Body of pancreas (tissue), 4 donors: ENCODE measurements at regions not wholly inside any gene's neighbourhood (a gene's known extent, or its start where the extent isn't known, plus 50 kb on each side); places are given as distances from the start of the nearest gene placed in this dataset.

ENCODE experiments used
- POLR2A ChIP-seq, 3 donors: fragments of 450-650 bp; IDR thresholded peaks; one replicate each; pipeline ENCODE4 v1.6.1; 2016; ENCODE audit warnings: antibody characterized with exemption in 3 of 3, mild to moderate bottlenecking in 2 of 3
- TF ChIP-seq, protein P1 (sequence below), 7 experiments: fragments of 450-650 bp in 4 of 7; fragments of 200-600 bp in 3 of 7; sonication (generic) in 3 of 7; IDR thresholded peaks; one replicate each; pipeline ENCODE4 v1.5.1; 2016 to 2019; ENCODE audit warnings: antibody characterized with exemption in 7 of 7

DNA sequence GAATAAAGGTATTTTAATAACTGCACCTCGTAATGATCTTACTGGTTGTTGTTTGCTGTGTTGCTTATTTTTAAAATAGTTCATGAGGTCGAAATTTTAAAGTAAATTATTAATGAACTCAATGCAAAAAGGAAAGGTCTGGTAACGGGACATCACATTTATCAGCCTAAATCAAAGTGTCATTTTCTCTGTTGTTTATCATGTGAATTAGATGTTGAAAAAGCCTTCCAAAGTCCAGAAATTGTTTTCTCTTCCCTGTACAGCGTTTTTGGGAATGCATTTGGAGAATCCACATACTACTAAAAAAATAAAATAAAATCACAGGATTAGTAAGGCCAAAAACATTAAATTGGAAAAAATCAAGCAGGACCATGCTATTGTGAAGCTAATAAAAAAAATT lies 339.2 kb upstream of the NECTIN3 start:
- no peak for TF ChIP-seq POLR2A (IDR thresholded peaks at IDR 0.05)
- TF ChIP-seq, protein P1, sequence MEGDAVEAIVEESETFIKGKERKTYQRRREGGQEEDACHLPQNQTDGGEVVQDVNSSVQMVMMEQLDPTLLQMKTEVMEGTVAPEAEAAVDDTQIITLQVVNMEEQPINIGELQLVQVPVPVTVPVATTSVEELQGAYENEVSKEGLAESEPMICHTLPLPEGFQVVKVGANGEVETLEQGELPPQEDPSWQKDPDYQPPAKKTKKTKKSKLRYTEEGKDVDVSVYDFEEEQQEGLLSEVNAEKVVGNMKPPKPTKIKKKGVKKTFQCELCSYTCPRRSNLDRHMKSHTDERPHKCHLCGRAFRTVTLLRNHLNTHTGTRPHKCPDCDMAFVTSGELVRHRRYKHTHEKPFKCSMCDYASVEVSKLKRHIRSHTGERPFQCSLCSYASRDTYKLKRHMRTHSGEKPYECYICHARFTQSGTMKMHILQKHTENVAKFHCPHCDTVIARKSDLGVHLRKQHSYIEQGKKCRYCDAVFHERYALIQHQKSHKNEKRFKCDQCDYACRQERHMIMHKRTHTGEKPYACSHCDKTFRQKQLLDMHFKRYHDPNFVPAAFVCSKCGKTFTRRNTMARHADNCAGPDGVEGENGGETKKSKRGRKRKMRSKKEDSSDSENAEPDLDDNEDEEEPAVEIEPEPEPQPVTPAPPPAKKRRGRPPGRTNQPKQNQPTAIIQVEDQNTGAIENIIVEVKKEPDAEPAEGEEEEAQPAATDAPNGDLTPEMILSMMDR (IDR thresholded peaks at IDR 0.05), result no peak
